B cell (primary cell): ENCODE measurements at regions not wholly inside any gene's neighbourhood (a gene's known extent, or its start where the extent isn't known, plus 50 kb on each side); places are given as distances from the start of the nearest gene placed in this dataset.

Source experiments
- ATAC-seq: fragments of 200-7000 bp; cut with Tn5 transposase; one replicate; pipeline ENCODE4 v1.10.0; 2021; ENCODE audit warnings: low read depth, mild to moderate bottlenecking, moderate number of reproducible peaks, moderate library complexity
- CTCF ChIA-PET: fragments of 350-600 bp; sonication (Branson Sonifier 250); formaldehyde crosslinking; loops from one replicate; lab custom pipeline; 2021; ENCODE audit warnings: antibody characterized with exemption, inconsistent platforms; lab: Charles Lee
- POLR2A ChIA-PET: fragments of 350-600 bp; sonication (Branson Sonifier 250); formaldehyde crosslinking; loops from one replicate; lab custom pipeline; 2021; ENCODE audit warnings: antibody characterized with exemption; lab: Charles Lee
- DNase-seq: peaks from one replicate; pipeline ENCODE4 v3.0.0; 2013
- H2AFZ ChIP-seq: 2 replicates; pipeline ENCODE4 v1.6.1; 2012; ENCODE audit warnings: mild to moderate bottlenecking, low read depth, low read length; ENCODE audit not compliant: insufficient read depth, poor library complexity, severe bottlenecking
- H3K27ac ChIP-seq, 2 donors: 1 replicate in 1 of 2; 2 replicates in 1 of 2; pipeline ENCODE4 v1.5.1; 2012 to 2013; ENCODE audit warnings: low read length in 2 of 2, mild to moderate bottlenecking in 2 of 2, moderate library complexity in 1 of 2
- H3K27me3 ChIP-seq, 4 experiments: fragments of 200-600 bp in 1 of 4; sonication (generic) in 1 of 4; replicated peaks in 1 of 4; 1 replicate in 2 of 4; 2 replicates in 2 of 4; pipeline versions ENCODE4 v1.6.1 to v1.7.0; 2013 to 2016; ENCODE audit warnings: low read length in 3 of 4, mild to moderate bottlenecking in 2 of 4, mixed read lengths in 1 of 4, moderate library complexity in 1 of 4; ENCODE audit not compliant: insufficient read depth in 4 of 4, control insufficient read depth in 3 of 4; ENCODE audit errors: control extremely low read depth in 1 of 4
- H3K36me3 ChIP-seq, 2 experiments: replicated peaks in 1 of 2; 1 replicate in 1 of 2; 2 replicates in 1 of 2; pipeline versions ENCODE4 v1.6.1 to v1.7.1; 2013; ENCODE audit warnings: low read length in 1 of 2; ENCODE audit not compliant: insufficient read depth in 2 of 2, control insufficient read depth in 1 of 2; ENCODE audit errors: control extremely low read depth in 1 of 2, extremely low read depth in 1 of 2
- H3K4me1 ChIP-seq, 2 donors: fragments of 200-600 bp in 1 of 2; sonication (generic) in 1 of 2; 1 replicate in 1 of 2; 2 replicates in 1 of 2; pipeline versions ENCODE4 v1.5.1 to v1.6.1; 2013 to 2017; ENCODE audit warnings: low read length in 2 of 2; ENCODE audit not compliant: control insufficient read depth in 2 of 2, insufficient read depth in 2 of 2
- H3K4me2 ChIP-seq: replicated peaks from 2 replicates; pipeline ENCODE3; 2012; ENCODE audit warnings: mild to moderate bottlenecking, low read depth, low read length; ENCODE audit not compliant: poor library complexity, severe bottlenecking
- H3K4me3 ChIP-seq, 5 experiments: fragments of 200-600 bp in 1 of 5; sonication (generic) in 1 of 5; 1 replicate in 3 of 5; 2 replicates in 2 of 5; pipeline versions ENCODE4 v1.5.1 to v1.7.0; 2011 to 2016; ENCODE audit warnings: low read length in 4 of 5, mild to moderate bottlenecking in 4 of 5, low read depth in 2 of 5, control low read depth in 1 of 5, moderate library complexity in 1 of 5; ENCODE audit not compliant: insufficient read depth in 1 of 5; ENCODE audit errors: control extremely low read depth in 1 of 5, extremely low read depth in 1 of 5
- H3K79me2 ChIP-seq: fragments of 200-600 bp; sonication (generic); one replicate; pipeline ENCODE4 v1.6.0; 2016; ENCODE audit warnings: low read length; ENCODE audit not compliant: control insufficient read depth, insufficient read depth
- H3K9ac ChIP-seq: fragments of 200-600 bp; sonication (generic); 2 replicates; pipeline ENCODE4 v1.6.1; 2017; ENCODE audit warnings: mild to moderate bottlenecking, low read length, moderate library complexity
- H3K9me3 ChIP-seq, 3 donors: one replicate each; pipeline versions ENCODE4 v1.6.1 to v1.7.1; 2013; ENCODE audit warnings: low read length in 2 of 3; ENCODE audit not compliant: control insufficient read depth in 2 of 3, insufficient read depth in 1 of 3; ENCODE audit errors: control extremely low read depth in 1 of 3
- H4K20me1 ChIP-seq: 2 replicates; pipeline ENCODE4 v1.6.0; 2012; ENCODE audit warnings: mild to moderate bottlenecking, low read length; ENCODE audit not compliant: insufficient read depth, control insufficient read depth, poor library complexity, severe bottlenecking
- H3K27ac Mint-ChIP-seq: one replicate; pipeline ENCODE4 v1.8.0; 2021; ENCODE audit warnings: mixed read lengths
- H3K27me3 Mint-ChIP-seq: one replicate; pipeline ENCODE4 v1.8.0; 2021; ENCODE audit warnings: mixed read lengths
- H3K4me1 Mint-ChIP-seq: one replicate; pipeline ENCODE4 v1.8.0; 2021; ENCODE audit warnings: mixed read lengths
- H3K4me3 Mint-ChIP-seq: one replicate; pipeline ENCODE4 v1.8.0; 2021; ENCODE audit warnings: mixed read lengths
- H3K9me3 Mint-ChIP-seq: one replicate; pipeline ENCODE4 v1.8.0; 2022; ENCODE audit warnings: mixed read lengths; ENCODE audit not compliant: insufficient read depth
- CTCF ChIP-seq: fragments of 200-600 bp; IDR thresholded peaks from one replicate; pipeline ENCODE4 v1.8.0; 2022; ENCODE audit warnings: antibody characterized with exemption, mild to moderate bottlenecking
- EZH2 ChIP-seq: IDR thresholded peaks from 2 replicates; pipeline ENCODE4 v1.6.1; 2012; ENCODE audit warnings: borderline replicate concordance, low read depth, mild to moderate bottlenecking, moderate library complexity, low read length; ENCODE audit not compliant: insufficient read depth, poor library complexity, severe bottlenecking
- WGBS: methylation state at CpG from one replicate; pipeline ENCODE4 v1.1.5; 2013; ENCODE audit warnings: missing lambda C conversion rate; ENCODE audit not compliant: insufficient coverage; 5-methylcytosine and 5-hydroxymethylcytosine counted together
- intact Hi-C: fragments of 100-400 bp; cut with micrococcal nuclease; formaldehyde crosslinking; loops from one replicate; pipeline ENCODE4 v1.10.0; 2022

GRCh38 chr6:19394051-19394450, 443.1 kb upstream of the ID4 start:
- Histone ChIP-seq H3K4me3 (no peak overlapping the region), H3K36me3 (no peaks in the 10 kb centered on the region), H3K9me3 (peaks cover 0 to 4% (median 0%) of the 10 kb centered on the region in 3 donors), H2AFZ (no peak overlapping the region), H4K20me1 (no peaks in the 10 kb centered on the region), H3K27ac (no peak overlapping the region), H3K79me2 (no peaks in the 10 kb centered on the region), H3K27me3 (no peaks in the 10 kb centered on the region), H3K9ac (no peak overlapping the region), H3K4me1 (no peaks in the 10 kb centered on the region), H3K4me2 (no peak overlapping the region)
- intact Hi-C loops: no loop called here
- no peaks in the 10 kb centered on the region for H3K4me1 Mint-ChIP-seq
- H3K4me3 Mint-ChIP-seq: no peak overlapping the region
- ATAC-seq: no peak
- no peak for DNase-seq
- no CpG with 5 or more reads among the region's 3 CpGs for WGBS
- no peak overlapping the region for H3K27ac Mint-ChIP-seq
- no peaks in the 10 kb centered on the region for H3K27me3 Mint-ChIP-seq
- POLR2A ChIA-PET: no interaction called here
- H3K9me3 Mint-ChIP-seq: peaks cover 8% of the 10 kb centered on the region
- TF ChIP-seq CTCF (no peak), EZH2 (no peak)
- CTCF ChIA-PET: no interaction called here

GRCh38 chr6:19394687-19395086, 442.5 kb upstream of the ID4 start:
- H3K27ac Mint-ChIP-seq: no peak overlapping the region
- H3K9me3 Mint-ChIP-seq: peaks cover 8% of the 10 kb centered on the region
- Histone ChIP-seq H3K79me2 (no peaks in the 10 kb centered on the region), H3K4me3 (no peak overlapping the region), H4K20me1 (no peaks in the 10 kb centered on the region), H3K4me2 (no peak overlapping the region), H3K9me3 (peaks cover 0 to 4% (median 0%) of the 10 kb centered on the region in 3 donors), H3K36me3 (no peaks in the 10 kb centered on the region), H2AFZ (no peak overlapping the region), H3K4me1 (no peaks in the 10 kb centered on the region), H3K27me3 (no peaks in the 10 kb centered on the region), H3K9ac (no peak overlapping the region), H3K27ac (no peak overlapping the region)
- H3K27me3 Mint-ChIP-seq: no peaks in the 10 kb centered on the region
- intact Hi-C loops: no loop called here
- no peak overlapping the region for H3K4me3 Mint-ChIP-seq
- DNase-seq (no peak), ATAC-seq (no peak)
- TF ChIP-seq EZH2 (no peak), CTCF (no peak)
- ChIA-PET CTCF (no interaction called here), POLR2A (no interaction called here)
- 89% methylated on average over 2 of the region's 4 CpGs for WGBS
- no peaks in the 10 kb centered on the region for H3K4me1 Mint-ChIP-seq
